WTC11 (cell line): ENCODE measurements at regions not wholly inside any gene's neighbourhood (a gene's known extent, or its start where the extent isn't known, plus 50 kb on each side); places are given as distances from the start of the nearest gene placed in this dataset.

ENCODE experiments used
- CREB1 ChIP-seq: sonication (generic); formaldehyde crosslinking; IDR thresholded peaks from 2 replicates; pipeline ENCODE4 v1.8.0; 2023; ENCODE audit warnings: mild to moderate bottlenecking, missing genetic modification reagents
- ELF4 ChIP-seq: sonication (generic); formaldehyde crosslinking; IDR thresholded peaks from 2 replicates; pipeline ENCODE4 v1.8.1; 2022; ENCODE audit warnings: low read depth, mild to moderate bottlenecking, moderate library complexity, missing genetic modification reagents
- ETV6 ChIP-seq: sonication (generic); formaldehyde crosslinking; IDR thresholded peaks from 2 replicates; pipeline ENCODE4 v1.8.1; 2022; ENCODE audit warnings: mild to moderate bottlenecking, missing genetic modification reagents
- FOXP4 ChIP-seq: sonication (generic); formaldehyde crosslinking; IDR thresholded peaks from 2 replicates; pipeline ENCODE4 v1.8.0; 2022; ENCODE audit warnings: mild to moderate bottlenecking, missing genetic modification reagents
- HMGXB4 ChIP-seq: sonication (generic); formaldehyde crosslinking; IDR thresholded peaks from 2 replicates; pipeline ENCODE4 v1.8.1; 2023; ENCODE audit warnings: mild to moderate bottlenecking, moderate library complexity, missing genetic modification reagents
- KAT7 ChIP-seq: sonication (generic); formaldehyde crosslinking; IDR thresholded peaks from 2 replicates; pipeline ENCODE4 v1.8.1; 2023; ENCODE audit warnings: missing genetic modification reagents, mild to moderate bottlenecking, borderline replicate concordance
- MAX ChIP-seq: sonication (generic); formaldehyde crosslinking; IDR thresholded peaks from 2 replicates; pipeline ENCODE4 v1.8.0; 2022; ENCODE audit warnings: mild to moderate bottlenecking, missing genetic modification reagents
- NR3C1 ChIP-seq: sonication (generic); formaldehyde crosslinking; conservative IDR thresholded peaks from 2 replicates; pipeline ENCODE4 v1.8.1; 2023; ENCODE audit warnings: low read depth, mild to moderate bottlenecking, missing genetic modification reagents
- SP1 ChIP-seq: sonication (generic); formaldehyde crosslinking; conservative IDR thresholded peaks from 2 replicates; pipeline ENCODE4 v1.8.1; 2022; ENCODE audit warnings: missing genetic modification reagents
- TEAD4 ChIP-seq: sonication (generic); formaldehyde crosslinking; IDR thresholded peaks from 2 replicates; pipeline ENCODE4 v1.8.0; 2022; ENCODE audit warnings: mild to moderate bottlenecking, missing genetic modification reagents
- TP53 ChIP-seq: sonication (generic); formaldehyde crosslinking; IDR thresholded peaks from 2 replicates; pipeline ENCODE4 v1.8.1; 2023; ENCODE audit warnings: mild to moderate bottlenecking, missing genetic modification reagents
- TF ChIP-seq, protein P1 (sequence below): fragments of 200-600 bp; IDR thresholded peaks from 2 replicates; pipeline ENCODE4 v1.8.0; 2022; ENCODE audit warnings: antibody characterized with exemption
- TF ChIP-seq, protein P2 (sequence below): sonication (generic); formaldehyde crosslinking; conservative IDR thresholded peaks from 2 replicates; pipeline ENCODE4 v1.8.1; 2022; ENCODE audit warnings: mild to moderate bottlenecking, missing genetic modification reagents
- TF ChIP-seq, protein P3 (sequence below): sonication (generic); formaldehyde crosslinking; IDR thresholded peaks from 2 replicates; pipeline ENCODE4 v1.8.1; 2023; ENCODE audit warnings: mild to moderate bottlenecking, missing genetic modification reagents, moderate library complexity

- TF ChIP-seq, protein P1, sequence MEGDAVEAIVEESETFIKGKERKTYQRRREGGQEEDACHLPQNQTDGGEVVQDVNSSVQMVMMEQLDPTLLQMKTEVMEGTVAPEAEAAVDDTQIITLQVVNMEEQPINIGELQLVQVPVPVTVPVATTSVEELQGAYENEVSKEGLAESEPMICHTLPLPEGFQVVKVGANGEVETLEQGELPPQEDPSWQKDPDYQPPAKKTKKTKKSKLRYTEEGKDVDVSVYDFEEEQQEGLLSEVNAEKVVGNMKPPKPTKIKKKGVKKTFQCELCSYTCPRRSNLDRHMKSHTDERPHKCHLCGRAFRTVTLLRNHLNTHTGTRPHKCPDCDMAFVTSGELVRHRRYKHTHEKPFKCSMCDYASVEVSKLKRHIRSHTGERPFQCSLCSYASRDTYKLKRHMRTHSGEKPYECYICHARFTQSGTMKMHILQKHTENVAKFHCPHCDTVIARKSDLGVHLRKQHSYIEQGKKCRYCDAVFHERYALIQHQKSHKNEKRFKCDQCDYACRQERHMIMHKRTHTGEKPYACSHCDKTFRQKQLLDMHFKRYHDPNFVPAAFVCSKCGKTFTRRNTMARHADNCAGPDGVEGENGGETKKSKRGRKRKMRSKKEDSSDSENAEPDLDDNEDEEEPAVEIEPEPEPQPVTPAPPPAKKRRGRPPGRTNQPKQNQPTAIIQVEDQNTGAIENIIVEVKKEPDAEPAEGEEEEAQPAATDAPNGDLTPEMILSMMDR = no peak
- no peak for TF ChIP-seq NR3C1 (CRISPR knock-in tag)
- TF ChIP-seq KAT7 (CRISPR knock-in tag) = no peak
- TF ChIP-seq ETV6 (CRISPR knock-in tag) = no peak
- no peak for TF ChIP-seq TEAD4 (CRISPR knock-in tag)
- TF ChIP-seq SP1 (CRISPR knock-in tag) = no peak
- TF ChIP-seq, protein P2, sequence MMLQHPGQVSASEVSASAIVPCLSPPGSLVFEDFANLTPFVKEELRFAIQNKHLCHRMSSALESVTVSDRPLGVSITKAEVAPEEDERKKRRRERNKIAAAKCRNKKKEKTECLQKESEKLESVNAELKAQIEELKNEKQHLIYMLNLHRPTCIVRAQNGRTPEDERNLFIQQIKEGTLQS (CRISPR knock-in tag) = no peak
- TF ChIP-seq, protein P3, sequence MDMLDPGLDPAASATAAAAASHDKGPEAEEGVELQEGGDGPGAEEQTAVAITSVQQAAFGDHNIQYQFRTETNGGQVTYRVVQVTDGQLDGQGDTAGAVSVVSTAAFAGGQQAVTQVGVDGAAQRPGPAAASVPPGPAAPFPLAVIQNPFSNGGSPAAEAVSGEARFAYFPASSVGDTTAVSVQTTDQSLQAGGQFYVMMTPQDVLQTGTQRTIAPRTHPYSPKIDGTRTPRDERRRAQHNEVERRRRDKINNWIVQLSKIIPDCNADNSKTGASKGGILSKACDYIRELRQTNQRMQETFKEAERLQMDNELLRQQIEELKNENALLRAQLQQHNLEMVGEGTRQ (CRISPR knock-in tag) = no peak
- no peak for TF ChIP-seq HMGXB4
- TF ChIP-seq ELF4 (CRISPR knock-in tag) = no peak
- TF ChIP-seq TP53 = no peak
- no peak for TF ChIP-seq MAX (CRISPR knock-in tag)
- TF ChIP-seq CREB1 (CRISPR knock-in tag) = no peak
- no peak for TF ChIP-seq FOXP4
Measured at GRCh38 chr1:196088541-196088940, 519.7 kb downstream of the KCNT2 start.
